NT2/D1 (cell line): ENCODE measurements at regions not wholly inside any gene's neighbourhood (a gene's known extent, or its start where the extent isn't known, plus 50 kb on each side); places are given as distances from the start of the nearest gene placed in this dataset.

ENCODE experiments used
- YY1 ChIP-seq: IDR thresholded peaks from 2 replicates; pipeline ENCODE4 v1.6.1; 2011; ENCODE audit not compliant: insufficient read length, insufficient read depth
- ZNF274 ChIP-seq: IDR thresholded peaks from 2 replicates; pipeline ENCODE4 v1.6.1; 2011; ENCODE audit warnings: mild to moderate bottlenecking, low read depth, low read length

DNA sequence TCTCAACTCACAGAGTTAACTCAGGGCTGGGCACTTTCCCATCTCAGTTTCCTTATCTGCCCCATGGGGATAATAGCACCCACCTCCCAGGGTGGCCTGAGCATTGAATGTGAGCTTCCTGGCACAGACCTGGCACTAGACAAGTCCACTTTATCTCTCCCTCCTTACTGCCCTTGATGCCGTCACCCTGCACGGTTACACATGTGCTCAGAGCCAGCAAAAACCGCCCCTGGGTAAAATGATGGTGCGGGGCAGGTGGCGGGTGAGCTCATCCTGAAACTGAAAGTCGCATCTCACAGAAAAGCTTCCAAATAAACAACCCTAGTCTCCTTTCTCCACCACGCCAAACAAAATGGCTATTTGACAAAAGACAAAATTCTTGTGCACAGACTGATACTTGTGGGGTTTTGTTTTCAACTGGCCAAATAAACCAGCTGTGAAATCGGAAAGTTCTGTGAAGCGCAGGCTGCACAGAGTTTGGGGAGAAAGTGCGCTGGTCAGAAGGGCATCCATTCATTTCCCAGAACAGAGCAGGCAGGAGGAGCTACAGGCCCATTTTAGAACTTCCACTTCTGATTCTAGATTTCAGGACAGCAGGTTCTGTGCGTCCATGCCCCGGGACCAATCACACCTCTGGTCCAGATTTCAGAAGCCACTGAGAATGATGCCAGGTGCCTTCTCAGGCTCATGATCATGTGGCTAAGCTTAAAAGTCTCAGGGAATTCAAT lies 138.1 kb downstream of the SHANK2 start:
- no peak for TF ChIP-seq YY1
- no peak for TF ChIP-seq ZNF274
